Activated CD4-positive, alpha-beta T cell treated with anti-CD3 and anti-CD28 coated beads for 36 hours (primary cell): ENCODE measurements at regions not wholly inside any gene's neighbourhood (a gene's known extent, or its start where the extent isn't known, plus 50 kb on each side); places are given as distances from the start of the nearest gene placed in this dataset.

ENCODE experiments used
- ATAC-seq: fragments of 200-7000 bp; cut with Tn5 transposase; one replicate; pipeline ENCODE4 v1.10.0; 2021; ENCODE audit warnings: mild to moderate bottlenecking, moderate library complexity
- CTCF ChIA-PET: fragments of 350-600 bp; sonication (Branson Sonifier 250); formaldehyde crosslinking; loops from one replicate; lab custom pipeline; 2021; ENCODE audit warnings: antibody characterized with exemption; lab: Charles Lee
- POLR2A ChIA-PET: fragments of 350-600 bp; sonication (Branson Sonifier 250); formaldehyde crosslinking; loops from one replicate; lab custom pipeline; 2021; ENCODE audit warnings: antibody characterized with exemption, inconsistent platforms; lab: Charles Lee
- DNase-seq: peaks from one replicate; pipeline ENCODE4 v3.0.0-alpha.2; 2020
- H3K27ac Mint-ChIP-seq: one replicate; pipeline ENCODE4 v1.8.0; 2021; ENCODE audit warnings: mixed read lengths
- H3K27me3 Mint-ChIP-seq: one replicate; pipeline ENCODE4 v1.8.0; 2021; ENCODE audit warnings: mixed read lengths
- H3K36me3 Mint-ChIP-seq: one replicate; pipeline ENCODE4 v1.8.0; 2021; ENCODE audit warnings: low read depth, mixed read lengths
- H3K4me1 Mint-ChIP-seq: one replicate; pipeline ENCODE4 v1.8.0; 2021; ENCODE audit warnings: mixed read lengths
- H3K4me3 Mint-ChIP-seq: one replicate; pipeline ENCODE4 v1.8.0; 2021; ENCODE audit warnings: mild to moderate bottlenecking, moderate library complexity, mixed read lengths
- H3K9me3 Mint-ChIP-seq: one replicate; pipeline ENCODE4 v1.8.0; 2021; ENCODE audit warnings: low read depth, mixed read lengths
- intact Hi-C, 2 experiments: fragments of 100-400 bp; cut with DNase I in 1 of 2; cut with micrococcal nuclease in 1 of 2; formaldehyde crosslinking; loops; one replicate each; pipeline versions ENCODE4 v1.14.2 to v1.15.1; 2022 to 2024; cut with DNase I, micrococcal nuclease

DNA sequence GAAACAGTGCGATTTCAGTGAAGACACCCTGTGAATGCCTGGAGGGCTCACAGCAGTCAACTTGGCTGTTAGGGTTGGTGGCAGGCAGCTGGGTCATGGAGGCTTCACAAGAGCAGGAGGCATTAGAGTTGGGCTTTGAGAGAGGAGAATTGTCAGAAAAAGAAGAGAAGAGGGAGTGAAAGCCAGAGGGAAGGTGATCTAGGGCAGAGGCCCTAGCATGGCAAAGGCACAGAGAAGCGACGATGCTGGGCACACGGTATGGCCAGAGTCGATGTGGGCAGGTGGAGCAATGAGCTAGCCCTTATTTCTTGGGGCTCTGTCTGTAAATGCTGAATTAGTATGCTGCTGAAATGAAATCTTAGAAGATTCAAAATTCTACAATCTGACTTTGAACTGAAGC is 52.6 kb upstream of the OLFM4 start:
- ATAC-seq (no peak), DNase-seq (no peak)
- ChIA-PET POLR2A (no interaction called here), CTCF (interaction anchor here (2.7 kb wide), 1 partner anchor 8 kb away, joined by 13 read pairs; no protein-coding TSS in a partner anchor)
- intact Hi-C loops, result no loop called here
- H3K27ac Mint-ChIP-seq, result no peak overlapping the region
- H3K9me3 Mint-ChIP-seq, result no peaks in the 10 kb centered on the region
- no peaks in the 10 kb centered on the region for H3K36me3 Mint-ChIP-seq
- peaks cover 8% of the 10 kb centered on the region for H3K27me3 Mint-ChIP-seq
- no peak overlapping the region for H3K4me3 Mint-ChIP-seq
- H3K4me1 Mint-ChIP-seq, result no peaks in the 10 kb centered on the region

GRCh38 chr13:52975161-52975560 is 53.5 kb upstream of the OLFM4 start:
- H3K9me3 Mint-ChIP-seq, result no peaks in the 10 kb centered on the region
- no peaks in the 10 kb centered on the region for H3K36me3 Mint-ChIP-seq
- peaks cover 8% of the 10 kb centered on the region for H3K27me3 Mint-ChIP-seq
- ChIA-PET CTCF (interaction anchor here (0.6 kb wide), 1 partner anchor 114 kb away, joined by 3 read pairs; no protein-coding TSS in a partner anchor), POLR2A (no interaction called here)
- H3K27ac Mint-ChIP-seq, result no peak overlapping the region
- H3K4me1 Mint-ChIP-seq, result no peaks in the 10 kb centered on the region
- ATAC-seq (no peak), DNase-seq (no peak)
- H3K4me3 Mint-ChIP-seq, result no peak overlapping the region
- intact Hi-C loops, result no loop called here

GRCh38 chr13:52974711-52975110 is 53.9 kb upstream of the OLFM4 start:
- no peak for ATAC-seq

DNA sequence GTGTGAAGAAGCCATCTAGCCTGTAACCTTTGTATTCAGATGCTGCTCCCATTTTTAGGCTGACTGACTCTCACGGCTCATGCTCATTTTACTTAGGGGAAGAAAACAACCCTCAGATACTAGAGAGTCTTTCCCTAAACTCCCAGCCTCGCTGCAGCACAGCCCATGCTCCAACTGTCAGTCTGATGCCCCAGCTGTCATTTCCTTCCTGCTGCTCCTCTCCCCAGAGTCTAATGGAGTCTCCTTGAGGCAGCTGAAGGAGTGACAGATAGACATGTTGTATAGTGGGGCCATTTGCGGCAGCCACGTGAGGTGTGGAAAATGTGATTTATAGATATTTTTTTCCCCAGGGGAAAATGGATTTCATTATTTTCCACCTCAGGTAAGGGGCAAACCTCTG is 59.2 kb upstream of the OLFM4 start:
- ChIA-PET CTCF (interaction anchor here (0.6 to 2.9 kb wide), 6 partner anchors 8 to 888 kb away, joined by 4 to 13 read pairs (median 9); no protein-coding TSS in a partner anchor), POLR2A (no interaction called here)
- DNase-seq, result no peak
- Mint-ChIP-seq H3K4me3 (no peak overlapping the region), H3K27me3 (peaks cover 10% of the 10 kb centered on the region), H3K36me3 (no peaks in the 10 kb centered on the region), H3K9me3 (no peaks in the 10 kb centered on the region), H3K27ac (no peak overlapping the region), H3K4me1 (no peaks in the 10 kb centered on the region)
- no peak for ATAC-seq
- intact Hi-C loops, result loop anchor here in 1 of 2 experiments (5.0 kb wide), 2 partner anchors 117 to 302 kb away; no protein-coding TSS in a partner anchor

More at GRCh38 chr13:52974711-52975110, 53.9 kb upstream of the OLFM4 start:
- CTCF ChIA-PET, result interaction anchor here (0.6 kb wide), 1 partner anchor 114 kb away, joined by 3 read pairs; no protein-coding TSS in a partner anchor
- Mint-ChIP-seq H3K27me3 (peaks cover 8% of the 10 kb centered on the region), H3K36me3 (no peaks in the 10 kb centered on the region), H3K9me3 (no peaks in the 10 kb centered on the region), H3K27ac (no peak overlapping the region), H3K4me1 (no peaks in the 10 kb centered on the region), H3K4me3 (no peak overlapping the region)
- POLR2A ChIA-PET, result no interaction called here
- DNase-seq, result no peak
- intact Hi-C loops, result no loop called here

DNA sequence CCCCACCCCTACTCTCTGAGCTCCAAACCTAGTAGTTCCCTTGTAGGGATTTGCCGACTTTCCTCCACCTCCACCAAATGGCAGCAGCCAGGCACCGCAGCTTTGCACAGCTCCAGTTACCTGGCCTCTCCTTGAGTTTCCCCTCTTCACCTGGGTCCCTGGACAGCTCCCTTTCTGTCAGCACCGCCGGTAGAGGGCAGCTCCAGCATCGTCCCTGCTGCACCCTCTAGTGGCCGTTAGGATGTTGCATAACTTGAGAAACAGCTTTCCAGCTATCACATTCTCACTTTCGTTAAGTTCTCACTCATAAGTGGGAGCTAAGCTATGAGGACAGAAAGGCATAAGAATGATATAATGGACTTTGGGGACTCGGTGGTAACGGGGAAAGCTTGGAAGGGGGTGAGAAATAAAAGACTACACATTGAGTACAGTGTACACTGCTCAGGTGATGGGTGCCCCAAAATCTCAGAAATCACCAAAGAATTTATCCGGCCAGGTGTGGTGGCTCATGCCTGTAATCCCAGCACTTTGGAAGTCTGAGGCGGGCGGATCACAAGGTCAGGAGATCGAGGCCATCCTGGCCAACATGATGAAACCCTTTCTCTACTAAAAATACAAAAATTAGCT is 60.4 kb upstream of the OLFM4 start:
- ChIA-PET POLR2A (no interaction called here), CTCF (interaction anchor here (0.5 to 2.9 kb wide), 35 partner anchors 9 to 364 kb away, joined by 3 to 13 read pairs (median 4); no protein-coding TSS in a partner anchor)
- Mint-ChIP-seq H3K27me3 (peaks cover 7% of the 10 kb centered on the region), H3K4me3 (no peak overlapping the region), H3K27ac (no peak overlapping the region), H3K36me3 (no peaks in the 10 kb centered on the region), H3K9me3 (no peaks in the 10 kb centered on the region), H3K4me1 (no peaks in the 10 kb centered on the region)
- peak; percentile 79 for ATAC-seq
- DNase-seq, result peak; percentile 80
- intact Hi-C loops, result loop anchor here in 1 of 2 experiments (1.0 to 5.0 kb wide), 3 partner anchors 116 to 359 kb away; no protein-coding TSS in a partner anchor

DNA sequence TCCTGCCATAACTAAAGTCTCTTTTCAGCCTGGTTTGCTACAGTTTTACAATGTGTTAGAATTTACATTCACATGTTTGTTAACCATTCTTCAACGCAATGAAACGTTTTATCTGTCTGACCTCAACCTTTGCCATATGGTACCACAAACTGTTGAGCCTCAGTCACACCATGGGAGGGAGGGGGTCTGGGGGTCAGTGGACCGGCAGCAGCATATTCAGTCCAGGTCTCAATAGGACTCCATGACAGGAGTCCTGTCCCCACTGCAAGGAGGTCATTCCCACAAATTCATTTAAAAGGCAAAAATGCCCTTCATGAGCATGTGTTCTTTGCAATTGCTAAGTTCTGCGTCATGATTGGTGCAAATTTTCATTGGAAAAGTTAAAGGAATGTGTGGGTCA is 66.6 kb upstream of the OLFM4 start:
- Mint-ChIP-seq H3K4me3 (no peak overlapping the region), H3K36me3 (no peaks in the 10 kb centered on the region), H3K4me1 (no peaks in the 10 kb centered on the region), H3K9me3 (no peaks in the 10 kb centered on the region), H3K27me3 (peaks cover 7% of the 10 kb centered on the region), H3K27ac (no peak overlapping the region)
- ATAC-seq, result no peak
- POLR2A ChIA-PET, result no interaction called here
- intact Hi-C loops, result no loop called here
- CTCF ChIA-PET, result no interaction called here
- no peak for DNase-seq

GRCh38 chr13:52961256-52961910 is 67.2 kb upstream of the OLFM4 start:
- no peak for ATAC-seq
- ChIA-PET CTCF (no interaction called here), POLR2A (no interaction called here)
- Mint-ChIP-seq H3K9me3 (no peaks in the 10 kb centered on the region), H3K4me1 (no peaks in the 10 kb centered on the region), H3K4me3 (no peak overlapping the region), H3K27me3 (peaks cover 7% of the 10 kb centered on the region), H3K36me3 (no peaks in the 10 kb centered on the region), H3K27ac (no peak overlapping the region)
- no peak for DNase-seq
- intact Hi-C loops, result no loop called here

DNA sequence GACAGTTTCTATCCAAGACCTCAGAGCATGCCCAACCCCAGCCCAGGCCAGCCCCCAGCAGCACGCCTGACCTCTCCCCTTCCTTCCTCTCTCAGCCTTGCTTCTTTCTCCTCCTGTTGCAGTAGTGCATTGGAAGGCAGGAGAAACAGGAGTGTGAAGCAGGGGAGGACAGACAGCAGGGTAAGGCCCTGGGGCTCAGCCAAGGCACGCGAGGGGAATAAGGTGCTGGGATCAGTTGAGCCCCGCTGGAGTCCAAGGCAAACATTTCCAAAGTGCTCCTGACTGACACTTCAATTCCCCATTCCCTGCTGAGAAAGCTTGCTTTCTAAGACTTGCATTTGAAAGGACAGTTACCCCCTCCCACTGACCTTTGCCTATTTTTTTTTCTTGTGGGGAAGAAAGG is 73.1 kb upstream of the OLFM4 start:
- ATAC-seq, result no peak
- H3K27ac Mint-ChIP-seq, result no peak overlapping the region
- intact Hi-C loops, result no loop called here

GRCh38 chr13:52954838-52955237 is 73.8 kb upstream of the OLFM4 start:
- ATAC-seq (no peak), DNase-seq (no peak)
- Mint-ChIP-seq H3K27ac (no peak overlapping the region), H3K36me3 (no peaks in the 10 kb centered on the region), H3K4me1 (no peaks in the 10 kb centered on the region), H3K27me3 (peaks cover 2% of the 10 kb centered on the region), H3K4me3 (no peak overlapping the region), H3K9me3 (no peaks in the 10 kb centered on the region)
- POLR2A ChIA-PET, result no interaction called here
- CTCF ChIA-PET, result interaction anchor here (1.7 kb wide), 1 partner anchor 14 kb away, joined by 11 read pairs; no protein-coding TSS in a partner anchor
- intact Hi-C loops, result no loop called here

More for the DNA sequence above, 73.1 kb upstream of the OLFM4 start:
- ChIA-PET CTCF (no interaction called here), POLR2A (no interaction called here)
- Mint-ChIP-seq H3K36me3 (no peaks in the 10 kb centered on the region), H3K4me1 (no peaks in the 10 kb centered on the region), H3K27me3 (peaks cover 2% of the 10 kb centered on the region), H3K4me3 (no peak overlapping the region), H3K9me3 (no peaks in the 10 kb centered on the region)
- DNase-seq, result no peak

- ChIA-PET POLR2A (no interaction called here), CTCF (interaction anchor here (1.7 kb wide), 1 partner anchor 18 kb away, joined by 5 read pairs; no protein-coding TSS in a partner anchor)
- no peak for DNase-seq
- ATAC-seq, result no peak
- intact Hi-C loops, result no loop called here
- Mint-ChIP-seq H3K4me3 (no peak overlapping the region), H3K27ac (no peak overlapping the region), H3K36me3 (no peaks in the 10 kb centered on the region), H3K4me1 (no peaks in the 10 kb centered on the region), H3K9me3 (no peaks in the 10 kb centered on the region), H3K27me3 (peaks cover 5% of the 10 kb centered on the region)
Observed at GRCh38 chr13:52950436-52950956, 78.1 kb upstream of the OLFM4 start.

- Mint-ChIP-seq H3K9me3 (no peaks in the 10 kb centered on the region), H3K4me3 (no peak overlapping the region), H3K27ac (no peak overlapping the region), H3K4me1 (no peaks in the 10 kb centered on the region), H3K27me3 (peaks cover 13% of the 10 kb centered on the region), H3K36me3 (no peaks in the 10 kb centered on the region)
- ATAC-seq (no peak), DNase-seq (no peak)
- ChIA-PET POLR2A (no interaction called here), CTCF (interaction anchor here (1.4 kb wide), 1 partner anchor 18 kb away, joined by 8 read pairs; no protein-coding TSS in a partner anchor)
- intact Hi-C loops, result no loop called here
Observed at GRCh38 chr13:52949742-52950141, 78.9 kb upstream of the OLFM4 start.
